Activated CD4-positive, alpha-beta T cell treated with anti-CD3 and anti-CD28 coated beads for 48 hours (primary cell): ENCODE measurements at regions not wholly inside any gene's neighbourhood (a gene's known extent, or its start where the extent isn't known, plus 50 kb on each side); places are given as distances from the start of the nearest gene placed in this dataset.

Experiments
- DNase-seq: peaks from one replicate; pipeline ENCODE4 v3.0.0-alpha.2; 2020

DNA sequence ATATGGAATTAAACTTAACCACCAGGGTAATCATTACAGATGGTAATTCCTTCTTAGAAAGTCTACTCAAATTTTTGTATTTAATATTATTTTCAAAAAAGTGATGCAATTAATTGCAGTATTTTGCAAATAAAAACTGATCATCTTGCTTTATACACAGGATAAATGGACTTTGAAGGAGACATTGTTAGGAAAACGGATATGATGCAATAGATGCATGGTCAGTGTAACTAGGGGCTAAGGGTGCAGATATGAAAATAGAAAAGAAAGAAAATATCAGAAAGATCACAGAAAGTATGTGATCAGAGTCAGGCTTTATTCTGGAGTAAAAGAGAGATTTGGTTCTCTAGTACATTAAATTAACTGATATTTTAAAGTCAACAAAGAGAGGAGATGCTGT lies 401.7 kb downstream of the TLL1 start:
- no peak for DNase-seq

DNA sequence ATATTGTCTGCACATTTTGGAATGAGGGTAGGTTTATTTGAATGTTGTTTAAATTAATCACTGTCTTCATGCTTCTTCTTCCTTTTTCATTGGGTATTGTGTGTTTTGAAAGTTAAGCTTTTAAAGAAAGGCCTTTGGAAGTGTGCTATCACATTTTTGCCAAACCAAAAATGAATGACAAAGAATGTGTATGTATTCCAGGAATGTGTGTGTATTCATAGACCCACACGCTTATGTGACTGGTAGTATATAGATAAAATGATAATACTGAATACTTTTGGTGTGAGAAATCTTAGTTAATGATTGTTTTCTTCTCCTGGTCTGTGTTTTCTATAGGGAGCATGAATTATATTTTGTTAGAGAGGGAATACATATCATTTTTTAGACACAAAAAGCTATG lies 404.4 kb downstream of the TLL1 start:
- no peak for DNase-seq

DNA sequence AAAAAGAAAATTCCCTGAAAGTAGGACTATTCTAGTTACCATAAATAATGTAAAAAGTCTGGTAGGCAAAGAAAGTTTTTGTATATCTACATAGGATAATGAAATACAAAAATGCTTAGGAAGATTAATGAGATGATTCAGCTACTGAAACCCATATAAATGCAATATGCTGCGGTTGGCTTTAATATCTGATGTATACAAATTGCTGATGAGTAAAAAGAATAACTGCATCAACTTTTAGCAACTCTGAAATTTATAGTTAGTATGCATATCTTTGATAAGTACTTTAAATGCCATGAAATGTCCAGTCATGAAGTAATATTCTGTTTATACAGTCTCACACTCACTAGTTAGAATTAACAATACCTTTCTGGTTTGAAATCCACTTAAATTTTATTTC lies 404.8 kb downstream of the TLL1 start:
- no peak for DNase-seq

DNA sequence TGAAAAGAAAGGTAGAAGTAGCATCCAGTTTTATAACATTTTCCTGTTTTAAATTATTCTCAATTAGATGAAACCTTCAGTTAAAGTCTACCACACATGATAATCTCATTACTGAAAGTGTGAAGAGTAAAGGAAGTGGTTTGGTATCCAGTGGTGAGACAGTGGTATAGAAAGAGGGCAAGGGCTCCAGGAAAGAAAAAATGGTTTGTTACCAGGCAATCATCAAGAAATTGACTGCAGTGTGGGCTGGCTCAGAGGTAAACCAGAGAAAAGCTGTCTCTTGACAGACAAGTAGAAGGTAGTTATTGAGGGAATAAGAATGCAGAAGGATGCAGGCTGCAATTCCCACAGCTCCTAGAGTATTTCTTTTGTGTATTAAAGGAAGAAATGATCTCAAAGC lies 406.2 kb downstream of the TLL1 start:
- no peak for DNase-seq

DNA sequence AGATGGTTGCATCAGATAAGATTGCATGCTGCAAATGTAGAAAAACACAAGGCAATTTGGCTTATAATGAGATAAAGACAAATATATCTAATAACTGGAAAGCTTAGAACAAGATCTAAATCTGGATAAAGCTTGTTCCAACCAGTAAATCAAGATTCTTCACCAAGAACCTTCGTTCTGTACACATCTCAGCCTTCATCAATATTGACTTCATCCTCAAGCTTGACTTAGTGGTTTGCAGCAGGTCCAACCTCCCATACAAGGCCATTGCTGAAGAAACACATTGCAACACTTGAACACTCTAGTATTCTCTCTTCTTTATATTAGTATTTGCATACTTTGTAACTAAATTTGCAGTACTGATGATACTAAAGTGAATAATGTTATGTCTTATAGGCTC lies 407.6 kb downstream of the TLL1 start:
- no peak for DNase-seq

DNA sequence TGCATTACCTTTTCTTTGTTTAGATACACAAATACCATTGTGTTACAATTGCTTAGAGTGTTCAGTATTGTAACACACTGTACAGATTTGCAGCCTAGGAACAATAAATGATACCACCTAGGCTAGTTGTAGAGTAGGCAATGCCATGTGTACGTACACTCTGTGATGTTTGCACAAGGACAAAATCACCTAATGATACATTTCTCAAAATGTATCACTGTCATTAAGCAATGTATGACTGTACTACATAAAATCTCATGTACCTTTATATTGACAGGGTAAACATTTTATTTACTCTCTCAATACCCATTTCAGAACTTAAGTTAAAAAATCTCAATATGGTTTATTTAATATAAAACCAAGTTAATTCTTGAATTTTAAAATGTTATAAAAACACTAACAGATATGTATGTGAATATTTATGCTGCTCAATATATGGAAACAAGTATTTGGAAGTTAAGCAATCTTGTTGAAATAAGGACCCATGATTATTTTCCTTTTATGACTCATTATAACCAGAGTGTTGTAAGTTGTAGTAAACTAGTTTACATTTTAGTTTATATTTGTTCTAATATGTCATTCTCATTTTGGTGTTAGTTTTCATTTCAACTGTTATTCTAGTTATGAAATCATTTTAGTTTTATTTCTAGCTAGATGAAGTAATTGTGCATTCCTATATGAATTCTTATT lies 409.2 kb downstream of the TLL1 start:
- no peak for DNase-seq

DNA sequence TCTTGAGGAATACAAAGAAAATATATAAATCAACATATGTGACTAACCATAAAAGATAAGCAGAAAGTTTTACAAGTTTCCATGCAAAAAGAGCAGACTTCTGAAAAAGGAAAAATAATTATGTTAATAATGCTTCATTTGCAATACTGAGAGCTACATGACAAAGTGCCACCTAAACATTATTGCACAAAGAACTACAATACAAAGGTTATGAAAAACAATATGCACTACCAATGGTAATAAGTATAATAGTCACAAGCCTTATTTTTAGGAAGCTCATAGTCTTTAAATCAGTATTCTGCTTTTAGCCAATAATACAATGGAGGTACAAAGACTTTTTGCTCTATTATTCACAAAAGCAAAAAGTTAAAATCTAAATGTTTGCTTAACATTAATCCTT lies 411.2 kb downstream of the TLL1 start:
- no peak for DNase-seq

DNA sequence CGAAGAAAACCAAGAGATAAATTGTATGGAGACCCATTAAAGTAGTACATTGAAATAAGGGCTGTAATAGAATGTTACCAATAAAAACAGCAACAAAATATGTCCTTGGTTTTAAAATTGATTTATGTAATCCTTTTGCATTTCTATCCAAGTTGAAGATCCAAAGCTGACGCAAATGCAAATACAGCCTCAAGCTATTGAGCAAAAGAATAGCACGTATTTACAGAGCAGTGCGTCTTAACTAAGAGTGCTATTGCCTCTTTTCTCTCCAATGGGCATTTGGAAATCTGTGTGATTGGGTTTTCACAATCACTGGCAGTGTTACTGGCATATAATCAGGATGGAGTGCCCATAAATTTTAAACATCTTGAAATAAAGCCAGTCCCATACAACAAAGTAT lies 417.4 kb downstream of the TLL1 start:
- no peak for DNase-seq

DNA sequence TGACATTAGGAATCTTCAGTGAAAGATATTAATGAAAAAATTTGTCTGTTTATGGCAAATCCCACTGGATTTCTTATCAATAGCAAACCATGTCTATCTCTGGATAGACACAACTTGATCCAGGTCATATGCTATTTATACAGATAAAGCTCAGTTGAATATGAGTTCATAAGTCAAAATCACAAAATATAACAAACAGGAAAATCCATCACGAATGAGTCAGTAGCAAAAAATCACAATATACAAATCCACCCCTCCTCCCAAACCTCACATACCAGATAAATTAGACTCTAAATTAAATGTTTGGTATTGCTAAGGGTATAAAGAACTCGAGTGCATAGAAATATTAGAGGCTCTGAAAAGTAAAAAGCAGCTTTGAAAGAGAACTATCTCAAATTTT lies 420.5 kb downstream of the TLL1 start:
- DNase-seq, result no peak

DNA sequence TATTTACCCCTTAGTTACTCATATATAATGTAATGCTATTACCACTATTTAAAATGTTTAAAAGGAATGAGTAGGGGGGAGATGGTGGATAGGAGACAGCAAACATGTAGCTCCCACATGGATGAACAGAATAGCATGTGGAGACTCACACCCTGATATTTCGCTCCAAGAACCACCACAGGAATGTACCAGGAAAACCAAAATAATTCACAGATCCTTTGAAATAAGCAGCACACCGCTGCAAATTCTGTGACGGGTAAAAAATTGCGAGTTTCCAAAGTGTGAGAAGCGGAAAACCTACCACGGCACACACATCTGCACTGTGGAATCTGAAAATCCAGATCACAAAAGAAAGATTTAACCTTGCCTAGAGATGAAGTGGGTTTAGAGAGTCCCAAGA lies 428.2 kb downstream of the TLL1 start:
- DNase-seq, result no peak

DNA sequence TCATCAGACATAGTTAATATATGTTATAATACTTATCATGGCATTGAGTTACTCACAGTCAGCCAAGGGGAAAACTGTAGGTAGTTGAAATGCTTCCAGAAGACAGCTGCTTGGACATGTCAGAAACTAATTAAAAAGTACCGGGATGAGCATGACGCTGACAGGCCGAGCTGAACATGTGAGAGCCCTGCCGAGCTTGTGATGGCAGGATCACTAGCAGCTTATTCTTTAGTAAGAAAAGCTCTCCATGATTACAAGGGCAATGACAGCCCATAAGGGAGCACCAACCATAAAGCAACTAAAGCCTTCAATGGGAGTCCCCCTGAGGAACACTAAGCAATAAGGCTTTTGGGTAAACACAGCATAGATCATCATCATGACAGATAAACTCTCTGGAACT lies 435.6 kb downstream of the TLL1 start:
- no peak for DNase-seq

DNA sequence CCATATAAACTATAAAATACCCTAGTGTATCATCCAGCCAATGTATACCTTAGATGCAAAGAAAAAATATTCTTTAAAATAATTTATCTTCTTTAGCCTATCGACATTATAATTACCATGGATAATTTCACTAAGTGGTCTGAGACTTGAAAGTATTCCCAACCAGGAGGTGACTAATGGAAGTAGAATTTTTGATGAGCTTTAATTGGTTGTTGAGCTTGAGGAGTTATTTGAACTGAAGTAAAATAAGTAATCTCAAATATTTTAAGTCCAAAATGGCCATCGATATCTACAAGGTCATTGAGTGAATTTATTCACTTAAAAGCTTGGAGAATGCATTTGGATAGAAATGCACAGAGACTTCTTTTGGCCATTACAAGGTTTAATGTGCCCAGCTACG lies 436.2 kb downstream of the TLL1 start:
- no peak for DNase-seq

DNA sequence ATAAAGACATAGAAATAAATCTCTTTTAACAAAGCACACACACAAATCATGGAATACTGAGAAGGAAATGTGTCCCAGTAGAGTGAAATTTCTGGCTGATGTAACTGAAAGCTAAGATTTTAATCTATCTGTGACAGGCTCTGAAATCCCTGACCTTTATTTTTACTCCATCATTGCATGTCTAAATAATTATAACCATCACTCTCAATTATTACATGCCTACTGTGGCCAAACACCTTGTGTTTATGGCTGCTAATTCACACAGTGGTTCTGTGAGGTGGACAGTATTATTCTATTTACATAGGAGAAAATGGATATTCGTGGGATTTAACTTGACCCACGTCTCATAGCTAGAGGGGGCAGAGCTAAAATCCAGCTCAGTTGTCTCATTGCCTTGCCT lies 438.1 kb downstream of the TLL1 start:
- DNase-seq, result no peak

DNA sequence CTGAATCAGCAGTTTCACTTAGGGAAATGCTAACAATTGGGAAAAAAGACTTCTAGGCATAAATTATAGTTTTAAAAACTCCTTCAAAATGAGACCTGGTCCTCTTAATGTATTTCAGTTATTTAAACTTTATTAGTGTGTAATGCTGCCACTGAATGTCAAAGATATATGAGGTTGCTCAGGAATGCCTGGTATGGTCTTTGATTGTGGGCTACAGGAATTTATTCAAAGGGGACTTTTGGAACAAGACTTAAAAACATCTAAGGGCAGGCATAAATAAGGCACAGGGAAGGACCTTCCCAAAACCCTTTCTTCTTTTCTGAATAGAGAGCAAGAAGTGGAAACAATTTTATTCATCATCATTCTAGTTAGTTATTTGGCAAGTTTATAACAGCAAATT lies 439.1 kb downstream of the TLL1 start:
- DNase-seq, result no peak

DNA sequence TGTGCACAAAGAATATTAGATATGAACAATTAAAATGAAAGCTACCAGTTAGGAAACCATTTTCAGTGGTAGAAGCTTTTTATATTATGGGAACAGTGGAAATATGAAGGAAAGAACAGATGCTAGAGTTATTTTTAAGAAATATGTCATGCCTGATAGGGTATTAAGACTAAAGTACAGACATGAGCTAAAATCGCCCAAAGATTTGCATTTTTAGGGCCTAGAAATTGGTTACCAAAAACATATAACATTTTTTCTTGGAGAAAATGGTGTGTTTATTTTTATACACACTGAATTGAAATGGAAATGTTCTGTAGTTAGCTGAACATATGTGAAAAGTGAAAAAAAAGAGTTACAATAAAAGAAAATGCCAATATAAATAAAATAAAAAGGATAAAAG lies 441.9 kb downstream of the TLL1 start:
- DNase-seq, result no peak

DNA sequence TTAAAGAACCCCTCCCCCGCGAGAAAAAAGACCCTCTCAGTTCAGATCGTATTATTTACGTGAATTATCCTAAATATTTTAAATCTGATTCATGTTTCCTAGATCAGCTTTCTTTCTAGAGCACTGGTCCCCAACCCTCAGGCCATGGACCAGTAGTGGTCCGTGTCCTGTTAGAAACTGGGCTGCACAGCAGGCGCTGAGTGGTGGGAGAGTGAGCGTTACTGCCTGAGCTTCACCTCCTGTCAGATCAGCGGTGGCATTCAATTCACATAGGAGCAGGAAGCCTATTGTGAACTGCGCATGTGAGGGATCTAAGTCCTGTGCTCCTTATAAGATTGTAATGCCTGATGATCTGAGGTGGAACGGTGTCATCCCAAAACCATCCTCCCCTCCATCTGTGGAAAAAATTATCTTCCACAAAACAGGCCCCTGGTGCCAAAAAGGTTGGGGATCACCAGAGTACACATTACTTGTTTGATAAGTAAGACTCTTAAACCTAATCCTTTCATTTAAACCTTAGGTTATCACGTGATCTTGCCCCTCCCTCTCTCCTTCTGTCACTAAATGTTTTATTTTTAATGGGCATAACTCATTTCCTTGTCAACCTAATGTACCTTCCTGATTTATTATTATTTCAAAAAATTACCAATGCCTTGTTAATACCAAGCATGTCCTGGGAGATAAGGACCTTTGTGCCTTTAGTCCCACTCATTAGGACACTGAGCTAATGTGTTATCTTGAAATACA lies 442.9 kb downstream of the TLL1 start:
- DNase-seq, result no peak

DNA sequence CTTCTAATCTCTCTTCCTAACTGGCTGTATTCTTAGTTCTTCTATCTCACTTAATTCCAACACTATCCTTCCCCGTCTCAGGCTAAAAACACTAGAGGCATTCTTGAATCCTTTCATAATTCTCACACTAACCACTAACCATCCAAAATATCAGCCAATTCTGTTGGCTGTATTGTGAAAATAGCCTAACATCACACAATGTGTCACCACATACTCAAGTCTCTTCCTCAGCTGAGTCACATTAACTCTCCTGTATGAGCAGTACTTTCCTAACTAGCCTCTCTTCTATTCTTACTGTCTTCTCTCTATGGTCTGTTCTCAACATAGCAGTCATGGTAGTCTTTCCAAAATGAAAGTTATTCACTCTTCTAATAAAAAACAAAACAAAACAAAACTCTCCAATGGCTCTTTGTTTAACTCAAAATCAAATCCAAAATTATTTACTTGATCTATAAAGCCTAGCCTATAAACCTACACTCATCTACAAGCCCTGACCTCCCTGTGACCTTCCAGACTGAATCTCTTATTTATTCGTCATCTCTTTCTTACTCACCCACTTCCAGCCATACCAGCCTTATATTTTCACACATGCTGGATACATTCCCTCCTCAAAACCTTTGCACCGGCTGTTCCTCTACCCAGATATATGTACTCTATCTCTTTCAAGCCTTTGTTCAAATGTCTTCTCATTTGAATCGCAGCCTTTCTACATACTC lies 445.9 kb downstream of the TLL1 start:
- no peak for DNase-seq

DNA sequence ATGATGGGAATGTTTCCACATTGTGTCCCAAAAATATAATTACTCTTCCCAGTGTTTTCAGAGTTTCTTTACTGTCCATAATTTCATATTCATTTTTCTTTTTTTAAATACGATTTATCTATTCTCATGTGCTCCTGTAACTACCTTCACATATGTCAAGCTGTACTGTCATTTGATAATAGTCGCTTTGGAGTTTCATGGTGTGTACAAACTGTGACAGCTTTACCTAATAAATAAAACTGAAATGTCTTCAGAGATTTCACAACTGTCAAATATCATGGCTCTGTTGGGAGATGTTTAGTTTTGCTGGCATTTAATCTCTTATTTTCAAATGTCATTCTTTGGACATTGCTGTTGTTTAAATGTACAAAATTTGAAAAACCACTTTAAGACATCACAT lies 450.2 kb downstream of the TLL1 start:
- DNase-seq, result no peak

DNA sequence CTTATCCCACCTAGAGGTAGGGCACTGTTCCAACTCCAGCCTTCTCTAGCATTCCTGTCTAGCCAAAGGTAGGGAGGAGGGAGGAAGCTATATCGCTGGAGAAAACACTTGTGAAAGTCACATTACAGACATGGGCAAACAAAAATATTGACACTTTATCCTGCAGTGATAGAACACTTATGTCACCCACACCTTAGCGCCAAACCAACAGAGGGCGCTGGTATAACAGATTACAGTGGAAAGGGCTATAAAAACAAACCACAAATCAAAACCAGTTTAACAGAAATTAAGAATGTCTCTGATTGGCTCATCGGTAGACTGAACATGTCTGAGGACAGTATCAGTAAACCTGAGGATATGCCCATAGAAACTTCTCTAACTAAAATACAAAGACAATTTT lies 451.3 kb downstream of the TLL1 start:
- DNase-seq, result no peak

DNA sequence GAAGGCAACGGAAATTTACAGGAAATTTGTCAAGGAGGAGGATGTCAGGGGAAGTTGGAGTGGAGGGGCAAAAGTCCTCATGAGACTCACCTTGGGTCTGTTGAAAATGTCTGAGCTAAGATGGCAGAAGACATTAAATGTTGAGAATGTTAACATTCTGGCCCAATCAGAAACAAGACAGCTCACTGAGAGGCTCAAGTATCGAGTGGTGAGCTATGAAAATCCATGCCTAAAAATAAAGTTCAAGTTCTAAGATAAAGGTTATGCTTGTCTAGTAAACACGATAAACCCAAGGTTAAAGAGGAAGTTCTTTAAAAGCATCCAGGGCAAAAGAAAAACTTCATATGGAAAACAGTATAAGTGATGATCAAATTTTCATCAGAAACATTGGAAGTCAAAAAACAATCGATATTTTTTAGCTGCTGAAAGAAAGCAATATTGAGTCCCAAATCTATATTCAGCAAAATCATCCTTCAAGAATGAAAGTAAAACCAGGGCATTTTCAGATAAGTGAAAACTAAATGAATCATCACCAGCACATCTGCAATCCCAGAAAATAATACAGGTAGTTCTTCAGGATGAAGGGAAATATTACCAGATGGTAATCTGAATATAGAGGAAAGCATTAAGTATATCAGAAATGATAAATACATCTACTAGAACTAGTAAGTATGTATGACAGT lies 462.4 kb downstream of the TLL1 start:
- no peak for DNase-seq

DNA sequence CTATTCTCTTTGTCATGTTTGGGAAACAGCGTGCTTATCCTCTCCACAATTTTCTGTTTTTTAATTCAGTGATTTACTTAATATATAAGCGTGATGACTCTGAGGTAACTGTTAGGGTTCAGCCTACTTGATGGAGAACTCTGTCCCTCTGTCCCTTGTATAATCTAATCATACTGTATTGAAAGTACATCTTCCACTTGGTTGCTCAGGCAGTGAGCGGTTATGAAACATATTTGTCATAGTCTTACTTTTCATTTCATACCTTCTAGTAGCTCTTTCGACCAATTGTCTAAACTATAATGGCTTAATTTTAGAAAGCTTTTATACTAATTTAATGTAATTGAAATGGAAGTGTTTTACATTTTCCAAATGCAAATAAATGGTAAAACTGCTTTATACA lies 469.0 kb downstream of the TLL1 start:
- no peak for DNase-seq

DNA sequence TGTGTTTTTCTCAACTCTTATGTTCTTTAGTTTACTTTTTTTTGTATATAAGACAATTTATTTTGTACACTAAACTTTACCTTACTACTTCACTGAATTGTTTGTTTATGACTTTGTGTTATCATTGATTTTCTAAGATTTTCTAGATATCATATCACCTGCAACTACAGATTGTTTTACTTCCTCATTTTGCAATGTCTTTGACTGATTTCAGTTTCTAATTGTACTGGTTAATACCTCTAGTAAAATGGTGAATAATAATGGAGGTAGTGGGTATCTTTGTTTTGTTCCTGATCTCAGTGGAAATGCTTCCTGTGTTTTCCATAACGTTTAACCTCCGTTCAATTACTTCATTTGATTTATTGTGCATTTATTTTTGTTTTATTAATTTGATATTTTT lies 490.2 kb downstream of the TLL1 start:
- DNase-seq, result no peak

DNA sequence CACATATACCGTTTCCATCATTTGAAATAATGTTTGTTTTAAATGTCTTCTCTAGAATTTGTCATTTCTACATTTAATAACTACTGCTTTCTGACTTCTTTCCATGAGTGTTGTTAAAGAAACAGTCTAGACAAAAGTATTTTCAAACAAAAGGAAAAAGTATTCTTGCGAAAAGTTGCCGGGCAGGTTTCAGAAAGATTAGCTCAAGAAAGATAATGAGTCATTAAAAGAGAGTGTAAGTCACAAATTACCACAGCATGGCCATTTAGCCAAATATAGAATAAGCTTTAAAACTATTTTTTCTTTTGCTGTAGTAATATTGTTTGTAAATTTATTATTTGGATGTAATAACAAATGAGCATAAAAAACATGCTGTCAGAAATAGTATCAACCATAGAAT lies 493.0 kb downstream of the TLL1 start:
- no peak for DNase-seq

DNA sequence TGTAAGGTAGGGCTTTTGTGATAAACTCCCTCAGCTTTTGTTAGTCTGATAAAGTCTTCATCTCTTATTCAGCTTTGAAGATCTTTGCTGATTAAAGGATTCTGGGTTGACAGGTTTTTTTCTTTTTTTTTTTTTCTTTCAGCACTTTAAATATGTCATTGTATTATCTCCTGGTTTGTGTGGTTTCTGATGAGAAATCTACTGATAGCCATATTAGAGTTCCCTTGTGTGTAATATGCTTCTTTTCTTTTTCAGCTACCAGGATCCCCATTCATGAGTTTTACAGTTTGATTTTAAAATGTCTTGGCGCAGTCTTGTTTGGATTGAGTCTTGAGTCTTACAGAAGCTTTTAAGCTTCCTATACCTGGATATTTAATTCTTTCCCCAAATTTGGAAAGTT lies 504.5 kb downstream of the TLL1 start:
- DNase-seq, result no peak
